ENCODE measurements at regions not wholly inside any gene's neighbourhood (a gene's known extent, or its start where the extent isn't known, plus 50 kb on each side); places are given as distances from the start of the nearest gene placed in this dataset.

DNA sequence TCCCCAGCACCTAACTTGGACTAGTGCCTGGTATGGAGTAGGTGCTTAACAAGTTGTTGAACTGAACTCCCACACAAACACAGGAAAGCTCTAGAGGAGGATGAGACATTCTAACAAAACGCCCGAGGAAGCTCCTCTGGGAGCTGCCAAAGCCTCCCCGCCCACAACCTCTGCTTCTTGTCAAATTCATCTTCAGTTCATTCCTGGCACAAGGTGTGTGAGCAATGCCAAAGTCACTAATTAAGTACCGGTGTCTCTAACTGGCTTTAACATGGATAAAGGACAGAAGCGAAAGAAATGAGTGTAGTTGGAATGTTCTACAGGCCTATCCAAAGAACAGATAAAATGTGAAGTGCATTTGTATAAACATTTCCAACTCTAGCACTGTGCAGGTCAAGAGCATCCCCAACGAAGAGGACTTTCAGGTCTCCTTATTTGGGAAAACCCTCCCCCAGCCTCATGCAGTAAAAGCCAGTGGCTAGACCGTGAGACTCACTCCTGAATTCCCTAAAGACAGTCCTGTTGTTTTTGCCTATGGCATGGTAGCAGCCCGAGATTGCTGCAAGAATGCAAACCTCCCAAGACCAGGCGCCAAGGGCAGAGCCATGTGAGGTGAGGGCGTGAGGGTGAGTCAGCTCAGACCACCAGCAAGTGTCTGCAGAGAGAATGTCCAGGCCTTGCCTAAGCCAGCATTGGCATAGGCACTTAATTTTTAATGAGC is 72.2 kb upstream of the KLF3 start:
- DNase-seq (ENCODE audit: low read depth, low spot score), result no peak

DNA sequence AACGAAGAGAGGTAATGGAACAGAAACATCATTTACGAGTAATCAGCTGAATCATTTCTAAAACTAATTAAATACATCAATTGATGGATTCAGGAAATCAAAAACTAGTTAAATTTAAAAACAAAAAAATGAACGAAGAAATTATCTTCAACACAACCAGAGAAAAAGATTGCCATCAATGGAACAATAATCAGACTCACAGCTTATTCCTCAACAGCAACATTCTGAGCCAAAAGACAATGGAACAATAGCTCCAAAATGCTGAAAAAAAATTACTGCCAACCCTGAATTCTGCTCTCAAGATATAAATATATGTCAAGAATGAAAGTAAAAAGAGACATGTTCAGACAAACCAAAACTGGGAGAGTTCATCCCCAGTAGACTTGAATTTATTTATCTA is 65.5 kb upstream of the KLF3 start:
- no peak for DNase-seq (ENCODE audit: low read depth, low spot score)

GRCh38 chr4:38600575-38600974 is 63.4 kb upstream of the KLF3 start:
- no peak for DNase-seq (ENCODE audit: low read depth, low spot score)

GRCh38 chr4:38601244-38601915 is 62.6 kb upstream of the KLF3 start:
- DNase-seq (ENCODE audit: low read depth, low spot score), result no peak

GRCh38 chr4:38601916-38602291 is 62.1 kb upstream of the KLF3 start:
- no peak for DNase-seq (ENCODE audit: low read depth, low spot score)

- no peak for DNase-seq (ENCODE audit: low read depth, low spot score)
These were observed 60.3 kb upstream of the KLF3 start for GRCh38 chr4:38603652-38604051.

DNA sequence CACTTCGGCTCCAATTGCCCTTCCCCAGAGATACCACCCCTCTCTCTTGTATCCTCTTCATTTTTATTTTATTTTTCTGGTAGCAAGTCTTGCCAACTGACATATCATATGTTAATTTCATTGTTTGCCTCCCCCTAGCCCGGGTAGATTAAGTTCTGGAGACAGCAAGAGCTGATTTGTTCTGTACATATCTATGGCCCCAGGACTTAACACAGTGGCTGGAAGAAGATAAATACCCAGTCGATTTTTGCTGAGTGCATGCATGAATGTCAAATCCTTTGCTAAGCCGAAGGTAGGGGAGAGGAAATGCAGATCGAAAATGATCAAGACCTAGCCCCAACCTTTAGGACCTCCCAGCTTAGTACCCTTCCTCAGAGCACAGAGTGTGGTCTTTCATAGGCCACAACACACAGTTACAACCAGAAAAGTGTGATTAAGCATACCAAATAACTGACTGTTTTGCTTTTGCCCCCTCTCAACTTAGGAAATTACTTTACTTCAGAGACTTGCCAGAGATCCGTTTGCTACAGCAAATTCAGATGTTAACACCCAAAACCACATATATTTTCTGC is 58.7 kb upstream of the KLF3 start:
- DNase-seq (ENCODE audit: low read depth, low spot score), result no peak

GRCh38 chr4:38605753-38606586 is 58.0 kb upstream of the KLF3 start:
- DNase-seq (ENCODE audit: low read depth, low spot score), result no peak

DNA sequence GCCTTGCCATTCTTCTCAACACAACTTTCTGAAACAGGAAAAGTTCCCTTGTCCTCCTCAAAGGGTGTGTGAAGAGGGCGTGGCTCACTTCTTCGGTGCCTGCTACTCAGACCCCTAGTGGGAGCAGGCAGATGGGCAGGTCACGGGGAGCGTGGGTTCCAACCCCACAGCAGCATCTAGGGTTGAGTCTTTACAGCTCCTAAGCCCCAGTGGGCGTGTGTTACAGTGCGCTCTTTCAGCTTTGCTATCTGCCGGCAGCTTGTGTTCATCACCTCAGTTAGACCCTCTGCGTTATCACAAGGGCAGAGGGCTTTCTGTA is 57.5 kb upstream of the KLF3 start:
- no peak for DNase-seq (ENCODE audit: low read depth, low spot score)

DNA sequence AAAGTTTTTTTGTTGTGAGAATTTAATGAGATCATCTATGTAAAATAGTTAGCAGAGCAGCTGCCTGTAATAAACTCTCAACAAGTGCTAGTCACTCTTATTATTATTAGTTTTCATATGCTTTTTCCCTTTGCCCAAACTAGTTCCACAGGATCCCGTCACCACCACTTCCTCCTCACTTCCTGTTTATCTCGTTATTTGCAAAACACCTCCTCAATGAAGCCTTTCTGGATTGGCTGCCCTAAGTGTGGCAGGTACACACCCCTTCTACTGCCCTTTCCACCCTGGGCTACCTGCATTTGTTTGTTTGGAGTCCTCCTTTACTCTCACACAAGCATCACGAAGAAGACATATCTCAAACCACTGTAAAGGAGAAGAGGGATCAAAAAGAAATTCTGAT is 54.4 kb upstream of the KLF3 start:
- DNase-seq (ENCODE audit: low read depth, low spot score), result no peak

- DNase-seq (ENCODE audit: low read depth, low spot score), result no peak
These were observed 53.5 kb upstream of the KLF3 start for GRCh38 chr4:38610521-38610920.

DNA sequence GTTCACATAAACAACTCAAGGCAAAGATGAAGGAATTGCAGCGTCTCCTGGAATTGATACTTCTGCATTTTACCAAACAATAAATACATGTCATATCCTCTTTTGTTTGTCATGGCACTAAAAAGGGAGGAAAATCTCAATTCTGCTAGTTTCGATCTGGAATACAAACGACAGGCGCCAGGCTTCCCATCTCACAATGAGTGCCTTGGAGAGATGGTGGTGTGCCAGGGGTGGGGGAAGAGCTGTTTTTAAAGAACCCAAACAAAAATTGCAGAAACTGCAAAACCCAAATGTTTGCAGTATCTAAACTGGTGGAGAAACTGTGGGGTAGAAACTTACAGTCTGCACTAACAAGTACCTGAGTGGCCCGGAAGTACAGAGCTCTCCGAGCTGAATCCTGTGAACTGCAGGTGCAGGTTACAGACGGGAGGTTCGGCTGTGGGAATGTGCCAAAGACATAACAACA is 53.0 kb upstream of the KLF3 start:
- DNase-seq (ENCODE audit: low read depth, low spot score), result no peak

- no peak for DNase-seq (ENCODE audit: low read depth, low spot score)
These were observed 52.3 kb upstream of the KLF3 start for GRCh38 chr4:38611676-38612075.

DNA sequence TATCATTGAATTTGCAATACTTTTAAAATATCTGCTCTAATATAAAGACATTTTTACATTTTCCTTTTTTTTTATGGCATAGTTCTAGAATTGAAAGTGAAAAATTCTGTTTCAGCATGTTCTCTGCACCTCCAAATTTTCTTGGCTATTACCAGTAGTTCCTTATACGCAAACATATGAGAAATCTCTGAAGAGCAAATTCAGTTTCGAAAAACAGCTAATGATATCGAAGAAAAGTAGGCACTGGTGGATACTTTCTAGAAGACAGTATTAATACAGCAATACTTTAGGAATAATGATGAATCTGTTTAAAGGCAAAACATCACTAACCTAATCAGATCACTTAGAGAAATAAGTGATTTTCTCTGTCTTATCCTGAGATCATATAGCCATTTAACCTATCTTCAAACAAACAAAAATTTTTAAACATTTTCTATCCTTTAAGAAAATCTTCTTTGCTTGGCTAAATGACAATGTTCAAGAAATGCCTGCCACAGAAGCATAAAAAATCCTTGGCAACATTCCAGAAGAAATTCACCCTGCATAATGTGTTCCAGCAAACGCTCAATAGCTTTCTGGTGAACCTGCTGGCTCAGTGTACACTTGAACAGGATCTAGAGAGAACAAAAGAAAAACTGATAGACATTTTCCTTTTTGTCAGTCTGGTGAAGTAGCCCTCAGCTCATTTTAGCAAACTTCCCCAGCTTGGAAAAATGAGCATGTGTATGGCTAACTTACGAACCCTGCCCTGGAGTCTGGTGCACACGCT is 51.2 kb upstream of the KLF3 start:
- no peak for DNase-seq (ENCODE audit: low read depth, low spot score)
